GM12878 (cell line): ENCODE measurements at regions not wholly inside any gene's neighbourhood (a gene's known extent, or its start where the extent isn't known, plus 50 kb on each side); places are given as distances from the start of the nearest gene placed in this dataset.

ENCODE experiments used
- E2F4 ChIP-seq: IDR thresholded peaks from 2 replicates; pipeline ENCODE4 v1.6.1; 2012; ENCODE audit warnings: low read depth, low read length, improper control_type of control experiment
- EZH2 ChIP-seq: IDR thresholded peaks from 2 replicates; pipeline ENCODE4 v1.6.1; 2012; ENCODE audit warnings: low read depth, mild to moderate bottlenecking, control low read depth, inconsistent platforms, low read length, borderline replicate concordance; ENCODE audit not compliant: control insufficient read depth
- GABPA ChIP-seq: IDR thresholded peaks from 2 replicates; pipeline ENCODE4 v1.6.1; 2014; ENCODE audit warnings: antibody characterized with exemption, low read depth, mild to moderate bottlenecking, inconsistent platforms
- HDAC2 ChIP-seq: fragments of 200-600 bp; sonication (generic); IDR thresholded peaks from 2 replicates; pipeline ENCODE4 v1.6.1; 2017
- NFYA ChIP-seq: IDR thresholded peaks from 2 replicates; pipeline ENCODE4 v1.6.1; 2011; ENCODE audit warnings: low read depth, mild to moderate bottlenecking, low read length, improper control_type of control experiment, borderline replicate concordance
- NFYB ChIP-seq: IDR thresholded peaks from 2 replicates; pipeline ENCODE4 v1.6.1; 2011; ENCODE audit warnings: low read depth, mild to moderate bottlenecking, low read length, improper control_type of control experiment, moderate library complexity; ENCODE audit not compliant: insufficient read depth
- PBX3 ChIP-seq: IDR thresholded peaks from 2 replicates; pipeline ENCODE4 v1.6.1; 2011; ENCODE audit warnings: mild to moderate bottlenecking, low read depth, low read length, moderate library complexity; ENCODE audit not compliant: insufficient replicate concordance
- POLR2A ChIP-seq: IDR thresholded peaks from 2 replicates; pipeline ENCODE4 v1.6.1; 2011; ENCODE audit warnings: low read depth, mild to moderate bottlenecking, low read length
- ZBTB11 ChIP-seq: fragments of 450-650 bp; formaldehyde crosslinking; IDR thresholded peaks from 2 replicates; pipeline ENCODE4 v1.5.0; 2022; ENCODE audit warnings: mild to moderate bottlenecking, missing genetic modification characterization
- TF ChIP-seq, protein P1 (sequence below), 3 experiments: IDR thresholded peaks in 2 of 3; conservative IDR thresholded peaks in 1 of 3; 2 replicates each; pipeline ENCODE4 v1.5.1; 2011; ENCODE audit warnings: low read depth in 3 of 3, low read length in 3 of 3, mild to moderate bottlenecking in 3 of 3, control low read depth in 2 of 3, moderate library complexity in 2 of 3, inconsistent platforms in 1 of 3, mixed read lengths in 1 of 3; ENCODE audit not compliant: control insufficient read depth in 2 of 3, insufficient read depth in 1 of 3; ENCODE audit errors: extremely low read depth in 1 of 3
- TF ChIP-seq, protein P2 (sequence below): IDR thresholded peaks from 2 replicates; pipeline ENCODE4 v1.6.1; 2011; ENCODE audit warnings: borderline replicate concordance, low read depth, mild to moderate bottlenecking, moderate library complexity, mixed read lengths, low read length; ENCODE audit not compliant: insufficient read depth; ENCODE audit errors: extremely low read length
- TF ChIP-seq, protein P3 (sequence below): fragments of 450-650 bp; formaldehyde crosslinking; IDR thresholded peaks from 2 replicates; pipeline ENCODE4 v1.4.0; 2022; ENCODE audit warnings: mild to moderate bottlenecking, moderate library complexity

DNA sequence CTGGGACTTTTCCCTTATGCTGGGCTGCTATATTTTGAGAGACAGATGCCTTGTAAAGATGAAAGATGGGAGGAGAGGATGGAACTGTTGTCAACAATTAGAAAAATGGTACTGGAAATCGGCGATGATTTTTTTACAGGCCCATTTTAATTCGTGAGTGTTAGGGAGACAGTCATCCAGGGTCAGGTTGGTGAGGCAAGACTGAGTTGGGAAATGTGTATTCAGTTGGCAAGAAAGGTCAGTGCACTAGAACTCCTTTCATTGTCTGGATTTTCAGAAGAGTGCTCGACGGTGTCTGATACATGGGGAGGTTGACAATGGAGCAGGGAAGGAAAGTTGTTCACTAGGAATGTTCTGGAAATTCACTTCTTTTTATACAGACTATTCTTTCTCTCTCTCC lies 394.4 kb downstream of the QKI start:
- TF ChIP-seq POLR2A (no peak), E2F4 (no peak), EZH2 (no peak), GABPA (no peak), HDAC2 (no peak), NFYB (no peak), PBX3 (no peak), ZBTB11 (CRISPR knock-in tag) (no peak), NFYA (no peak)
- TF ChIP-seq, protein P1, sequence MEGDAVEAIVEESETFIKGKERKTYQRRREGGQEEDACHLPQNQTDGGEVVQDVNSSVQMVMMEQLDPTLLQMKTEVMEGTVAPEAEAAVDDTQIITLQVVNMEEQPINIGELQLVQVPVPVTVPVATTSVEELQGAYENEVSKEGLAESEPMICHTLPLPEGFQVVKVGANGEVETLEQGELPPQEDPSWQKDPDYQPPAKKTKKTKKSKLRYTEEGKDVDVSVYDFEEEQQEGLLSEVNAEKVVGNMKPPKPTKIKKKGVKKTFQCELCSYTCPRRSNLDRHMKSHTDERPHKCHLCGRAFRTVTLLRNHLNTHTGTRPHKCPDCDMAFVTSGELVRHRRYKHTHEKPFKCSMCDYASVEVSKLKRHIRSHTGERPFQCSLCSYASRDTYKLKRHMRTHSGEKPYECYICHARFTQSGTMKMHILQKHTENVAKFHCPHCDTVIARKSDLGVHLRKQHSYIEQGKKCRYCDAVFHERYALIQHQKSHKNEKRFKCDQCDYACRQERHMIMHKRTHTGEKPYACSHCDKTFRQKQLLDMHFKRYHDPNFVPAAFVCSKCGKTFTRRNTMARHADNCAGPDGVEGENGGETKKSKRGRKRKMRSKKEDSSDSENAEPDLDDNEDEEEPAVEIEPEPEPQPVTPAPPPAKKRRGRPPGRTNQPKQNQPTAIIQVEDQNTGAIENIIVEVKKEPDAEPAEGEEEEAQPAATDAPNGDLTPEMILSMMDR (IDR thresholded peaks at IDR 0.05 in 2 of 3, conservative IDR thresholded peaks at IDR 0.05 in 1 of 3; ENCODE audit: control insufficient read depth in 2 of 3, extremely low read depth in 1 of 3, insufficient read depth in 1 of 3, low read depth in 3 of 3, low read length in 3 of 3): no peak
- TF ChIP-seq, protein P2, sequence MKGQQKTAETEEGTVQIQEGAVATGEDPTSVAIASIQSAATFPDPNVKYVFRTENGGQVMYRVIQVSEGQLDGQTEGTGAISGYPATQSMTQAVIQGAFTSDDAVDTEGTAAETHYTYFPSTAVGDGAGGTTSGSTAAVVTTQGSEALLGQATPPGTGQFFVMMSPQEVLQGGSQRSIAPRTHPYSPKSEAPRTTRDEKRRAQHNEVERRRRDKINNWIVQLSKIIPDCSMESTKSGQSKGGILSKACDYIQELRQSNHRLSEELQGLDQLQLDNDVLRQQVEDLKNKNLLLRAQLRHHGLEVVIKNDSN: no peak
- TF ChIP-seq, protein P3, sequence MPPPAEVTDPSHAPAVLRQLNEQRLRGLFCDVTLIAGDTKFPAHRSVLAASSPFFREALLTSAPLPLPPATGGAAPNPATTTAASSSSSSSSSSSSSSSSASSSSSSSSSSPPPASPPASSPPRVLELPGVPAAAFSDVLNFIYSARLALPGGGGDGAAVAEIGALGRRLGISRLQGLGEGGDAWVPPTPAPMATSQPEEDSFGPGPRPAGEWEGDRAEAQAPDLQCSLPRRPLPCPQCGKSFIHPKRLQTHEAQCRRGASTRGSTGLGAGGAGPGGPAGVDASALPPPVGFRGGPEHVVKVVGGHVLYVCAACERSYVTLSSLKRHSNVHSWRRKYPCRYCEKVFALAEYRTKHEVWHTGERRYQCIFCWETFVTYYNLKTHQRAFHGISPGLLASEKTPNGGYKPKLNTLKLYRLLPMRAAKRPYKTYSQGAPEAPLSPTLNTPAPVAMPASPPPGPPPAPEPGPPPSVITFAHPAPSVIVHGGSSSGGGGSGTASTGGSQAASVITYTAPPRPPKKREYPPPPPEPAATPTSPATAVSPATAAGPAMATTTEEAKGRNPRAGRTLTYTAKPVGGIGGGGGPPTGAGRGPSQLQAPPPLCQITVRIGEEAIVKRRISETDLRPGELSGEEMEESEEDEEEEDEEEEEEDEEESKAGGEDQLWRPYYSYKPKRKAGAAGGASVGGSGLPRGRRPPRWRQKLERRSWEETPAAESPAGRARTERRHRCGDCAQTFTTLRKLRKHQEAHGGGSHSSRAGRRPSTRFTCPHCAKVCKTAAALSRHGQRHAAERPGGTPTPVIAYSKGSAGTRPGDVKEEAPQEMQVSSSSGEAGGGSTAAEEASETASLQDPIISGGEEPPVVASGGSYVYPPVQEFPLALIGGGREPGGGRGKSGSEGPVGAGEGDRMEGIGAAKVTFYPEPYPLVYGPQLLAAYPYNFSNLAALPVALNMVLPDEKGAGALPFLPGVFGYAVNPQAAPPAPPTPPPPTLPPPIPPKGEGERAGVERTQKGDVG: no peak
